GM18511 (cell line): ENCODE measurements at regions not wholly inside any gene's neighbourhood (a gene's known extent, or its start where the extent isn't known, plus 50 kb on each side); places are given as distances from the start of the nearest gene placed in this dataset.
"Not testable (repeated sequence)": the region's sequence is repeated elsewhere in the genome, so short reads cannot be mapped to it uniquely, and the experiment has no call there.

Source experiments
- ATAC-seq: cut with Tn5 transposase; IDR thresholded peaks from one replicate; pipeline ENCODE4 v1.9.1; 2021; ENCODE audit warnings: mild to moderate bottlenecking, moderate library complexity; ENCODE audit not compliant: unreplicated experiment

GRCh38 chr12:13570005-13570694, 373.6 kb downstream of the EMP1 start:
- no peak for ATAC-seq

GRCh38 chr12:13566292-13566691, 369.8 kb downstream of the EMP1 start:
- ATAC-seq = no peak

- no peak for ATAC-seq
Observed at GRCh38 chr12:13564266-13564810, 367.8 kb downstream of the EMP1 start.

GRCh38 chr12:13563743-13564125, 367.2 kb downstream of the EMP1 start:
- no peak for ATAC-seq

GRCh38 chr12:13562915-13563742, 366.6 kb downstream of the EMP1 start:
- no peak for ATAC-seq

- ATAC-seq = no peak
Observed at GRCh38 chr12:13561923-13562322, 365.4 kb downstream of the EMP1 start.

GRCh38 chr12:13559318-13559978, 362.9 kb downstream of the EMP1 start:
- no peak for ATAC-seq

- ATAC-seq = no peak
Observed at GRCh38 chr12:13552830-13553229, 356.3 kb downstream of the EMP1 start.

- no peak for ATAC-seq
Observed at GRCh38 chr12:13547283-13547682, 350.8 kb downstream of the EMP1 start.

GRCh38 chr12:13546231-13546630, 349.7 kb downstream of the EMP1 start:
- ATAC-seq = no peak

- ATAC-seq = no peak
Observed at GRCh38 chr12:13539051-13539450, 342.5 kb downstream of the EMP1 start.

GRCh38 chr12:13538136-13538535, 341.6 kb downstream of the EMP1 start:
- ATAC-seq = no peak

- ATAC-seq = peak; percentile 59
Observed at GRCh38 chr12:13537623-13538022, 341.1 kb downstream of the EMP1 start.

- peak; percentile 99 for ATAC-seq
Observed at GRCh38 chr12:13536219-13536910, 339.8 kb downstream of the EMP1 start.

GRCh38 chr12:13534645-13535398, 338.3 kb downstream of the EMP1 start:
- ATAC-seq = no peak

- ATAC-seq = no peak
Observed at GRCh38 chr12:13534242-13534641, 337.7 kb downstream of the EMP1 start.

- no peak for ATAC-seq
Observed at GRCh38 chr12:13530966-13531365, 334.4 kb downstream of the EMP1 start.

GRCh38 chr12:13526185-13526921, 329.8 kb downstream of the EMP1 start:
- not testable (repeated sequence) for ATAC-seq

GRCh38 chr12:13523536-13524307, 327.2 kb downstream of the EMP1 start:
- ATAC-seq = no peak
